ENCODE measurements at regions not wholly inside any gene's neighbourhood (a gene's known extent, or its start where the extent isn't known, plus 50 kb on each side); places are given as distances from the start of the nearest gene placed in this dataset.

DNA sequence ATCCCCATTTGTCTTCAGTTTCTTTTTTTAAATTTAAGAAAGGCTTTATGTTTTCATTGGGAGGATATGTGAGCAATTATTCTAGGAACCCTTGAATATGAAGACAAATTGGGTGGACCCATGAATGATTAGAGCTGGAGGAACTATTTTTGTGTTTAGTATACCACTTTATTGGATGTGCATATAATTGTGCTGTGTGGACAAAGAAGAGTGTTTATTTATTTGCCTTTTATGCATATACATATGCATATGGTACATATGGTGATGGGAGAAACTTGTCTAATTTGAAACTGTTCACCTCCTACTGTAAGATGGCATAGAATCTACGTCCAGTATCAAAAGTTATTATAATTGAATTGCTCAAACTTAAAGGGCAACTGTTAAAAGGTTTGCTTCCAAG, 94.8 kb upstream of the CENPW start:
- peaks cover 0 to 7% (median 6%) of the 10 kb centered on the region in 3 donors for H3K9me3 ChIP-seq
- no peak for TF ChIP-seq CTCF (IDR thresholded peaks at IDR 0.05)
- DNase-seq: no peak
- H3K27me3 ChIP-seq: no peaks in the 10 kb centered on the region
- no peaks in the 10 kb centered on the region for H3K4me1 ChIP-seq
- no peak overlapping the region for H3K4me3 ChIP-seq
- no peak overlapping the region for H3K27ac ChIP-seq
- peaks cover 0 to 6% (median 4%) of the 10 kb centered on the region in 3 donors for H3K36me3 ChIP-seq
- intact Hi-C loops (cut with DNase I; ENCODE audit: low total_unique reads): no loop called here

DNA sequence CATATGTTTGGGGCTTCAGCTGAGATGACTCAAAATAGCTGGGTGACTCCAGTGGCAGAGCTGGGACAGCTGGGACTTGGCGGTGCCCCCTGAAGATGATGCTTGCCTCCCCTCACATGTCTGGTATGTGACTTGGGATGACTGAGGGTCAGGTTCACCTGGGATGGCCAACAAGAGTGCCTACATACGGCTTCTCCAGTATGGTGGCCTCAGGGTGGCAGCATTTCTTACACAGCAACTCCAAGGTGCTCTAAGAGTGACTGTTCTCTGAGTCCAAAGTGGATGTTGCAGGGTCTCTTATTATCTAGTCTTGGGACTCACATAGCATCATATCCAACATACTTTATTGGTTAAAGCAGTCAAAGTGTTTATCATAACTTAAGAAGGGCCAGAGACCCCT, 87.8 kb upstream of the CENPW start:
- Histone ChIP-seq H3K4me3 (no peak overlapping the region), H3K27ac (no peak overlapping the region), H3K36me3 (no peaks in the 10 kb centered on the region), H3K4me1 (no peaks in the 10 kb centered on the region), H3K9me3 (no peaks in the 10 kb centered on the region), H3K27me3 (no peaks in the 10 kb centered on the region)
- DNase-seq: no peak
- TF ChIP-seq CTCF (IDR thresholded peaks at IDR 0.05): no peak
- intact Hi-C loops (cut with DNase I; ENCODE audit: low total_unique reads): no loop called here

- Histone ChIP-seq H3K4me1 (no peaks in the 10 kb centered on the region), H3K27me3 (no peaks in the 10 kb centered on the region), H3K9me3 (peaks cover 0 to 9% (median 4%) of the 10 kb centered on the region in 3 donors), H3K4me3 (no peak overlapping the region), H3K27ac (no peak overlapping the region), H3K36me3 (peaks cover 0 to 7% (median 4%) of the 10 kb centered on the region in 3 donors)
- no peak for TF ChIP-seq CTCF (IDR thresholded peaks at IDR 0.05)
- DNase-seq: no peak
- intact Hi-C loops (cut with DNase I; ENCODE audit: low total_unique reads): no loop called here
Measured at GRCh38 chr6:126253431-126253830, 86.5 kb upstream of the CENPW start.

- intact Hi-C loops (cut with DNase I; ENCODE audit: low total_unique reads): no loop called here
- H3K9me3 ChIP-seq: peaks cover 0 to 34% (median 8%) of the 10 kb centered on the region in 3 donors
- no peaks in the 10 kb centered on the region for H3K27me3 ChIP-seq
- peaks cover 0 to 7% (median 4%) of the 10 kb centered on the region in 3 donors for H3K36me3 ChIP-seq
- H3K4me3 ChIP-seq: no peak overlapping the region
- no peak overlapping the region for H3K27ac ChIP-seq
- H3K4me1 ChIP-seq: no peaks in the 10 kb centered on the region
- no peak for DNase-seq
- no peak for TF ChIP-seq CTCF (IDR thresholded peaks at IDR 0.05)
Measured at GRCh38 chr6:126258150-126258549, 81.8 kb upstream of the CENPW start.

GRCh38 chr6:126261792-126262421, 78.0 kb upstream of the CENPW start:
- no peak for TF ChIP-seq CTCF (IDR thresholded peaks at IDR 0.05)
- intact Hi-C loops (cut with DNase I; ENCODE audit: low total_unique reads): no loop called here
- no peaks in the 10 kb centered on the region for H3K4me1 ChIP-seq
- DNase-seq: no peak
- H3K4me3 ChIP-seq: no peak overlapping the region
- no peaks in the 10 kb centered on the region for H3K27me3 ChIP-seq
- peaks cover 0 to 34% (median 8%) of the 10 kb centered on the region in 3 donors for H3K9me3 ChIP-seq
- H3K36me3 ChIP-seq: peaks cover 0 to 7% (median 4%) of the 10 kb centered on the region in 3 donors
- H3K27ac ChIP-seq: no peak overlapping the region
